PC-9 (cell line): ENCODE measurements at regions not wholly inside any gene's neighbourhood (a gene's known extent, or its start where the extent isn't known, plus 50 kb on each side); places are given as distances from the start of the nearest gene placed in this dataset.
A peak's percentile ranks its signal among the peaks of the same experiment; 100 is the strongest.

ENCODE experiments used
- BruUV-seq: library from RNA; stranded (reverse); fragments of 400-500 nt; replicated peaks from 2 replicates; lab custom pipeline; 2021; lab: Mats Ljungman, UMichigan
- CTCF ChIA-PET: fragments of 300-600 bp; sonication (Branson Sonifier 250); formaldehyde crosslinking; loops from one replicate; lab custom pipeline; 2022; ENCODE audit warnings: antibody characterized with exemption; lab: Charles Lee
- POLR2A ChIA-PET: fragments of 300-600 bp; sonication (Branson Sonifier 250); formaldehyde crosslinking; loops from one replicate; lab custom pipeline; 2022; ENCODE audit warnings: antibody characterized with exemption; ENCODE audit not compliant: unreplicated experiment; lab: Charles Lee
- DNase-seq, 2 experiments: peaks; one replicate each; pipeline versions ENCODE4 v3.0.0 to v3.0.0-alpha.2; 2015 to 2022; ENCODE audit warnings: mixed read lengths in 1 of 2
- H2AFZ ChIP-seq: fragments of 200-600 bp; sonication (generic); 2 replicates; pipeline ENCODE4 v1.8.1; 2017; ENCODE audit warnings: antibody characterized with exemption
- H3F3A ChIP-seq: fragments of 200-600 bp; sonication (generic); 2 replicates; pipeline ENCODE4 v1.8.1; 2017; ENCODE audit warnings: antibody characterized with exemption, mild to moderate bottlenecking, low read depth; ENCODE audit not compliant: insufficient read depth
- H3K27ac ChIP-seq: fragments of 200-600 bp; sonication (generic); 2 replicates; pipeline ENCODE4 v1.6.1; 2016; ENCODE audit warnings: mixed run types
- H3K27me3 ChIP-seq: fragments of 200-600 bp; sonication (generic); 2 replicates; pipeline ENCODE4 v1.6.1; 2016; ENCODE audit warnings: low read depth, mixed run types; ENCODE audit not compliant: insufficient read depth
- H3K36me3 ChIP-seq: fragments of 200-600 bp; sonication (generic); 2 replicates; pipeline ENCODE4 v1.6.1; 2016; ENCODE audit warnings: low read depth, mixed run types
- H3K4me1 ChIP-seq: fragments of 200-600 bp; sonication (generic); replicated peaks from 2 replicates; pipeline ENCODE4 v1.6.1; 2016; ENCODE audit warnings: mixed run types; ENCODE audit not compliant: insufficient read depth
- H3K4me2 ChIP-seq: fragments of 200-600 bp; sonication (generic); 2 replicates; pipeline ENCODE4 v1.6.1; 2017; ENCODE audit warnings: mixed run types
- H3K4me3 ChIP-seq: fragments of 200-600 bp; sonication (generic); 2 replicates; pipeline ENCODE4 v1.6.1; 2016; ENCODE audit warnings: mixed run types
- H3K79me2 ChIP-seq: fragments of 200-600 bp; sonication (generic); 2 replicates; pipeline ENCODE4 v1.6.1; 2017; ENCODE audit warnings: low read depth, mixed run types
- H3K9me2 ChIP-seq: fragments of 200-600 bp; sonication (generic); 2 replicates; pipeline ENCODE4 v1.8.1; 2017; ENCODE audit warnings: mild to moderate bottlenecking; ENCODE audit not compliant: insufficient read depth
- H3K9me3 ChIP-seq: fragments of 200-600 bp; sonication (generic); 2 replicates; pipeline ENCODE4 v1.8.1; 2016; ENCODE audit warnings: low read depth; ENCODE audit not compliant: insufficient read depth
- H4K20me1 ChIP-seq: fragments of 200-600 bp; sonication (generic); 2 replicates; pipeline ENCODE4 v1.8.1; 2017; ENCODE audit not compliant: insufficient read depth
- EZH2 ChIP-seq: fragments of 200-600 bp; sonication (generic); IDR thresholded peaks from 2 replicates; pipeline ENCODE4 v1.8.0; 2017; ENCODE audit warnings: antibody characterized with exemption, low read depth
- intact Hi-C: fragments of 100-400 bp; cut with micrococcal nuclease; formaldehyde crosslinking; loops from one replicate; pipeline ENCODE4 v1.10.0; 2022; ENCODE audit not compliant: unreplicated experiment
- TF ChIP-seq, protein P1 (sequence below): fragments of 200-600 bp; sonication (generic); conservative IDR thresholded peaks from 2 replicates; pipeline ENCODE4 v1.6.1; 2017; ENCODE audit warnings: mixed run types, antibody characterized with exemption, mild to moderate bottlenecking, moderate library complexity

DNA sequence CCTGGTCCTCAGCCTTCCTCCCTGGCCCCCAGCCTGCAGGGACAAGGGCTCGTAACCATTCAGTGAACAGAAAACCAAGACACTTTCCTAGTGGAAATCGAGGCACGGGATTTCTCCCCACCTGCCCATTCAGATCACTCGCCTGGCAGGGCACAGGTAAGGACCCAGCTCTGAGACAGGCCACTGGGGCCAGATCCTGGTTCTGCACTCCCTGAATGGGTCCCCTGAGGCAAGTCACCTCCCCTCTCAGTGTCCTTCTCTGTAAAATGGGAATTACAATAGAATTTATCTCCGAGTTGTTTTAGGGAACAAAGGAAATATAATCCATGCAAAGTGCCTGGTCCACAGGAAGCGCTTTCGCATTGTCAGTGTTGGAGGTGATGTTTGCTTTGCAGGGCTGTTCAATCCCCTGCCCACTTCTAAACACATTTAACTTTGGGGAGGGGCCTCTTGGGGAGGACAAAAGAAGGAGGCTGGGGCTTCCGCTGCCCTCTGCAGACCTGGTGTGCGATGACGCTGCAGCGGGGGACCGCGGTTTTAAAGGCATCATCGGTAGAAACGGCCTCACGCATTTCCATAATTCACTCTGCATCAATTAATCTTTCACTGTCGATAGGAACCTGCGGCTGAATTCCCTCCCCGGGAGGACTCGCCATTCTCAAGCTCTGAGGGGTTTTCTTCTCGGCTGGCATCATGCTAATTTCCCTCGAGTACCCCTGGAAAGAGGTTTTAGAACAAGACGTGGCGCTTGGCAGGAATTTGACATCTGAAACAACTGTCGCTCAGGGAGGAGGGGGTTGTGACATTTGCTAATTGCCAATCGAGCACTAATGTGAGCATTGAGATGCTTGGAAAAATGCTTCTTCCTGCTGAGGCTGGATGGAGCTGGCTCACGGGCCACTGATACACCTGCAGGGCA, 70.4 kb upstream of the FGF3 start:
- BruUV-seq = no TSS peak
- POLR2A ChIA-PET = no interaction called here

GRCh38 chr11:69890476-69890875, 71.3 kb upstream of the FGF3 start:
- peak overlapping the region; percentile 85; the same call in 1 of the 2 replicates for H3K27ac ChIP-seq
- H3K79me2 ChIP-seq = no peaks in the 10 kb centered on the region
- ChIA-PET CTCF (interaction anchor here (0.5 to 0.7 kb wide), 3 partner anchors 23 to 186 kb away, joined by 3 to 6 read pairs (median 4); partner anchors contain the start of gene FGF3), POLR2A (no interaction called here)
- peaks cover 62% of the 10 kb centered on the region for H3F3A ChIP-seq
- H3K4me1 ChIP-seq = peaks cover 60% of the 10 kb centered on the region
- no peaks in the 10 kb centered on the region for H3K36me3 ChIP-seq
- DNase-seq = no peak
- TF ChIP-seq EZH2 = no peak
- TF ChIP-seq, protein P1, sequence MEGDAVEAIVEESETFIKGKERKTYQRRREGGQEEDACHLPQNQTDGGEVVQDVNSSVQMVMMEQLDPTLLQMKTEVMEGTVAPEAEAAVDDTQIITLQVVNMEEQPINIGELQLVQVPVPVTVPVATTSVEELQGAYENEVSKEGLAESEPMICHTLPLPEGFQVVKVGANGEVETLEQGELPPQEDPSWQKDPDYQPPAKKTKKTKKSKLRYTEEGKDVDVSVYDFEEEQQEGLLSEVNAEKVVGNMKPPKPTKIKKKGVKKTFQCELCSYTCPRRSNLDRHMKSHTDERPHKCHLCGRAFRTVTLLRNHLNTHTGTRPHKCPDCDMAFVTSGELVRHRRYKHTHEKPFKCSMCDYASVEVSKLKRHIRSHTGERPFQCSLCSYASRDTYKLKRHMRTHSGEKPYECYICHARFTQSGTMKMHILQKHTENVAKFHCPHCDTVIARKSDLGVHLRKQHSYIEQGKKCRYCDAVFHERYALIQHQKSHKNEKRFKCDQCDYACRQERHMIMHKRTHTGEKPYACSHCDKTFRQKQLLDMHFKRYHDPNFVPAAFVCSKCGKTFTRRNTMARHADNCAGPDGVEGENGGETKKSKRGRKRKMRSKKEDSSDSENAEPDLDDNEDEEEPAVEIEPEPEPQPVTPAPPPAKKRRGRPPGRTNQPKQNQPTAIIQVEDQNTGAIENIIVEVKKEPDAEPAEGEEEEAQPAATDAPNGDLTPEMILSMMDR = no peak
- no peaks in the 10 kb centered on the region for H4K20me1 ChIP-seq
- H3K9me2 ChIP-seq = no peaks in the 10 kb centered on the region
- no peaks in the 10 kb centered on the region for H3K9me3 ChIP-seq
- H3K4me3 ChIP-seq = no peak overlapping the region
- no TSS peak for BruUV-seq
- H2AFZ ChIP-seq = no peak overlapping the region
- H3K27me3 ChIP-seq = no peaks in the 10 kb centered on the region
- intact Hi-C loops = no loop called here
- H3K4me2 ChIP-seq = peak overlapping the region; percentile 7

More for the DNA sequence above, 70.4 kb upstream of the FGF3 start:
- H4K20me1 ChIP-seq = no peaks in the 10 kb centered on the region
- TF ChIP-seq, protein P1 = no peak
- TF ChIP-seq EZH2 = no peak
- H3K4me2 ChIP-seq = no peak overlapping the region
- intact Hi-C loops = loop anchor here (2.0 kb wide), 1 partner anchor 185 kb away; the partner anchor contains the start of gene FGF19
- H3K36me3 ChIP-seq = no peaks in the 10 kb centered on the region
- H3K9me3 ChIP-seq = no peaks in the 10 kb centered on the region
- H3K27me3 ChIP-seq = no peaks in the 10 kb centered on the region
- peaks cover 52% of the 10 kb centered on the region for H3K4me1 ChIP-seq
- no peaks in the 10 kb centered on the region for H3K79me2 ChIP-seq
- no peak overlapping the region for H3K27ac ChIP-seq
- DNase-seq = no peak
- CTCF ChIA-PET = interaction anchor here (0.6 to 1.0 kb wide), 3 partner anchors 17 to 1536 kb away, joined by 3 read pairs; no protein-coding TSS in a partner anchor
- no peak overlapping the region for H3K4me3 ChIP-seq
- no peak overlapping the region for H2AFZ ChIP-seq
- peaks cover 55% of the 10 kb centered on the region; the same call in 1 of the 2 replicates for H3F3A ChIP-seq
- no peaks in the 10 kb centered on the region for H3K9me2 ChIP-seq

GRCh38 chr11:69891421-69892236, 72.4 kb upstream of the FGF3 start:
- H3F3A ChIP-seq = peaks cover 71% of the 10 kb centered on the region
- H3K36me3 ChIP-seq = no peaks in the 10 kb centered on the region
- intact Hi-C loops = no loop called here
- no peak overlapping the region for H2AFZ ChIP-seq
- TF ChIP-seq, protein P1 = no peak
- TF ChIP-seq EZH2 = no peak
- peaks cover 4% of the 10 kb centered on the region for H3K9me3 ChIP-seq
- H3K27me3 ChIP-seq = no peaks in the 10 kb centered on the region
- H3K4me3 ChIP-seq = no peak overlapping the region
- peak overlapping the region; percentile 85 for H3K27ac ChIP-seq
- peak overlapping the region; percentile 7; the same call in 1 of the 2 replicates for H3K4me2 ChIP-seq
- ChIA-PET POLR2A (interaction anchor here (1.1 kb wide), 1 partner anchor 23 kb away, joined by 10 read pairs; no protein-coding TSS in a partner anchor), CTCF (no interaction called here)
- H3K79me2 ChIP-seq = no peaks in the 10 kb centered on the region
- peak; percentile 77 to 82 for DNase-seq
- no peaks in the 10 kb centered on the region for H4K20me1 ChIP-seq
- BruUV-seq = no TSS peak
- no peaks in the 10 kb centered on the region for H3K9me2 ChIP-seq
- H3K4me1 ChIP-seq = peaks cover 72% of the 10 kb centered on the region
